Activated T-helper 1 cell treated with anti-CD3 and anti-CD28 coated beads, Interleukin-12 subunit alpha, Interleukin-12 subunit beta, Interleukin-2, Interleukin-4 antibody, amounts not matched to agents 30 ng/mL and 10 ng/mL and 1 ng/mL, durations not matched to agents 14 hours and 24 hours and 36 hours (primary cell): ENCODE measurements at regions not wholly inside any gene's neighbourhood (a gene's known extent, or its start where the extent isn't known, plus 50 kb on each side); places are given as distances from the start of the nearest gene placed in this dataset.

Experiments used
- DNase-seq: peaks from one replicate; pipeline ENCODE4 v3.0.0; 2021; ENCODE audit warnings: low spot score
- H3K27ac Mint-ChIP-seq: one replicate; pipeline ENCODE4 v1.8.0; 2021; ENCODE audit warnings: mild to moderate bottlenecking, mixed read lengths
- H3K27me3 Mint-ChIP-seq: one replicate; pipeline ENCODE4 v1.8.0; 2022; ENCODE audit warnings: mild to moderate bottlenecking, moderate library complexity, mixed read lengths; ENCODE audit not compliant: insufficient read depth
- H3K36me3 Mint-ChIP-seq: one replicate; pipeline ENCODE4 v1.8.0; 2021; ENCODE audit warnings: low read depth, mixed read lengths
- H3K4me1 Mint-ChIP-seq: one replicate; pipeline ENCODE4 v1.8.0; 2021; ENCODE audit warnings: low read depth, mixed read lengths
- H3K4me3 Mint-ChIP-seq: one replicate; pipeline ENCODE4 v1.8.0; 2021; ENCODE audit warnings: mild to moderate bottlenecking, moderate library complexity, mixed read lengths
- H3K9me3 Mint-ChIP-seq: one replicate; pipeline ENCODE4 v1.8.0; 2021; ENCODE audit warnings: mixed read lengths
- intact Hi-C: fragments of 100-400 bp; cut with micrococcal nuclease; formaldehyde crosslinking; loops from one replicate; pipeline ENCODE4 v1.15.1; 2024

DNA sequence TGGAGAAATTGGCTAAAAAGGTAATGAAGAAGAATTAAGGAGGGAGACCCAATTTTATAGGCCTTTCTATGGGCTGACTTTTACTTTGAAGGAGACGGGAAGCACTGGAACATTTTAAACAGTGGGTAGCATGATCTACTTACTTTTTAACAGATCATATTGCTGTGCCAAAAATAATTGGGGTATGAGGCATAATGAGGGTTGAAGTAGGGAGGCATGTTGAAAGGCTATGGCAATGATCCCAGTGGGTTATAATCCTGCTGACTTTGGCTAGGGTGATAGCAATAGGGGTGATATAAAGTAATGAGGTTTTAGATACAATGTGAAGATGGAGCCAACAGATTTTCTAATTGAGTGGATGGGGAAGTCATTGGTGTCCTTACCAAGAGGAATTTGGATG is 73.2 kb downstream of the GPR37 start:
- no peaks in the 10 kb centered on the region for H3K36me3 Mint-ChIP-seq
- no peaks in the 10 kb centered on the region for H3K27me3 Mint-ChIP-seq
- H3K9me3 Mint-ChIP-seq = no peaks in the 10 kb centered on the region
- no peak overlapping the region for H3K4me3 Mint-ChIP-seq
- intact Hi-C loops = no loop called here
- H3K4me1 Mint-ChIP-seq = no peaks in the 10 kb centered on the region
- no peak for DNase-seq
- H3K27ac Mint-ChIP-seq = no peak overlapping the region

- no peaks in the 10 kb centered on the region for H3K4me1 Mint-ChIP-seq
- H3K27ac Mint-ChIP-seq = no peak overlapping the region
Observed at GRCh38 chr7:124690840-124691239, 74.8 kb downstream of the GPR37 start.

GRCh38 chr7:124689931-124690330 is 75.7 kb downstream of the GPR37 start:
- H3K9me3 Mint-ChIP-seq = no peaks in the 10 kb centered on the region
- H3K4me1 Mint-ChIP-seq = no peaks in the 10 kb centered on the region
- no peak overlapping the region for H3K4me3 Mint-ChIP-seq
- intact Hi-C loops = no loop called here
- H3K27me3 Mint-ChIP-seq = no peaks in the 10 kb centered on the region
- no peaks in the 10 kb centered on the region for H3K36me3 Mint-ChIP-seq
- H3K27ac Mint-ChIP-seq = no peak overlapping the region
- DNase-seq = no peak

More at GRCh38 chr7:124690840-124691239, 74.8 kb downstream of the GPR37 start:
- H3K4me3 Mint-ChIP-seq = no peak overlapping the region
- no peaks in the 10 kb centered on the region for H3K36me3 Mint-ChIP-seq
- intact Hi-C loops = no loop called here
- no peaks in the 10 kb centered on the region for H3K27me3 Mint-ChIP-seq
- no peaks in the 10 kb centered on the region for H3K9me3 Mint-ChIP-seq
- no peak for DNase-seq

- no peak overlapping the region for H3K27ac Mint-ChIP-seq
- no peaks in the 10 kb centered on the region for H3K9me3 Mint-ChIP-seq
- H3K4me3 Mint-ChIP-seq = no peak overlapping the region
- H3K27me3 Mint-ChIP-seq = no peaks in the 10 kb centered on the region
- intact Hi-C loops = no loop called here
- H3K4me1 Mint-ChIP-seq = no peaks in the 10 kb centered on the region
- H3K36me3 Mint-ChIP-seq = no peaks in the 10 kb centered on the region
- no peak for DNase-seq
Observed at GRCh38 chr7:124689523-124689922, 76.1 kb downstream of the GPR37 start.

DNA sequence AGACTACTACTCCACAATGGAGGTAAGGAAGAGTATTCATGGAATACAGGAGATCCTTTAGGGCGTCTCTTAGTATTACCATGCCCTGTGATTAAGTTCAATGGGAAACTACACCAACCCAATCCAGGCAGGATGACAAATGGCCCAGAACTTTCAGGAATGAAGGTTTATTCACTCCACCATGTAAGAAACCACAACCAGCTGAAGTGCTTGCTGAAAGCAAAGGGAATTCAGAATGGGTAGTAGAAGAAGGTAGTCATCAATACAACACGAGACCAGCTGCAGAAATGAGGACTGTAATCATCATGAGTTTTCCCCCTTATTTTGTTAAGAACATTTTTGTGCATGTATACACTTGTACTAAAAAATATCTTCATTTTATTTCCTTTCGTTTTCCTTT is 76.6 kb downstream of the GPR37 start:
- Mint-ChIP-seq H3K27me3 (no peaks in the 10 kb centered on the region), H3K4me3 (no peak overlapping the region), H3K27ac (no peak overlapping the region), H3K4me1 (no peaks in the 10 kb centered on the region), H3K36me3 (no peaks in the 10 kb centered on the region), H3K9me3 (no peaks in the 10 kb centered on the region)
- intact Hi-C loops = no loop called here
- no peak for DNase-seq

DNA sequence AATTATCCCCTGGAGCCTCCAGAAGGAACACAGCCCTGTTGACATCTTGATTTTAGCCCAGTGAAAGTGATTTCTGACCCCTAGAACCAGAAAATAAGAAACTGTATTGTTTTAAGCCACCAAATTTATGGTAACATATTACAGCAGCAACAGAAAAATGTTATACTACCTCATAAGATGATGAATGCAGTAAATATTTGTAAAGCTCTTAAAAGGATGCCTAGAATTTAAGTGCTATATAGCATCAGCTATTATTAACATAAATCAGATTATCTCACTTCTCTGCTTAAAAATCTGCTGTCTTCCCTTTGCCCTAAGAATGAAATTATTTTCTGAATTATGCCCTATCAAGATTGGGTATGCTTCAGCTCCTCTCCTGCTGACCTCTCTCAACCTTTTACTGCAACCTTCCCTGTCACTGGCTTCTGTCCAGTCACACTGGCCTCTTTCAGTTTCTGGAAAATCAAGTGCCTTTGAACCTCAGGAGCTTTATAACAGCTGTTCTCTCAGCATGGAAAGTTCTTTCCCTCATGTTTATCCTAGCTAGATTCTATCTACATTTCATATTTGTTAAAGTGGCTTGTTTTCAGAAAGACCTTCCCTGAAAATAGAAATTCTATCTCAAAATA is 78.9 kb downstream of the GPR37 start:
- Mint-ChIP-seq H3K9me3 (no peaks in the 10 kb centered on the region), H3K27me3 (no peaks in the 10 kb centered on the region), H3K27ac (no peak overlapping the region), H3K4me1 (no peaks in the 10 kb centered on the region), H3K4me3 (no peak overlapping the region), H3K36me3 (no peaks in the 10 kb centered on the region)
- no peak for DNase-seq
- intact Hi-C loops = no loop called here

- no peak for DNase-seq
- no peaks in the 10 kb centered on the region for H3K9me3 Mint-ChIP-seq
- H3K27ac Mint-ChIP-seq = no peak overlapping the region
- no peak overlapping the region for H3K4me3 Mint-ChIP-seq
- no peaks in the 10 kb centered on the region for H3K36me3 Mint-ChIP-seq
- no peaks in the 10 kb centered on the region for H3K27me3 Mint-ChIP-seq
- H3K4me1 Mint-ChIP-seq = no peaks in the 10 kb centered on the region
- intact Hi-C loops = no loop called here
Observed at GRCh38 chr7:124681946-124682345, 83.6 kb downstream of the GPR37 start.

DNA sequence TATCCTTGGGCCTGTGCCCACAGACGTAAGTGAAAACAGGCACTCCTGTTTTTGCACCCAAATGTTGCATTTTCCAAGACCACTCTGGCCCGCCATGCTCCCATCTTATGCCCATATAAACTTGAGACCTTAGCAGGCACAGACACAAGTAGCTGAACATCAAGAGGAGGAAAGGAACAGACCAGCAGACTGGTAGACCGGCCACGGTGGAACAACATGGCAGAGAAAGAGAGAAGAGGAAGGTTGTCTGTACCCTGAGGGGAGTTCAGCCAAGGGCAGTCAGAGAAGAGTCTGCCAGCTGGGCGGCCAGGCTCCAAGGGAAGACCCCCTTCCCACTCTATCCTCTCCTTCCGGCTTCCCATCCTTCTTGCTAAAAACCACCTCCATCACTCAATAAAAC is 85.3 kb downstream of the GPR37 start:
- Mint-ChIP-seq H3K36me3 (no peaks in the 10 kb centered on the region), H3K9me3 (no peaks in the 10 kb centered on the region)

GRCh38 chr7:124679586-124680225 is 85.9 kb downstream of the GPR37 start:
- no peaks in the 10 kb centered on the region for H3K36me3 Mint-ChIP-seq
- no peaks in the 10 kb centered on the region for H3K4me1 Mint-ChIP-seq
- no peak overlapping the region for H3K4me3 Mint-ChIP-seq
- no peaks in the 10 kb centered on the region for H3K27me3 Mint-ChIP-seq
- H3K27ac Mint-ChIP-seq = no peak overlapping the region
- DNase-seq = no peak
- H3K9me3 Mint-ChIP-seq = no peaks in the 10 kb centered on the region
- intact Hi-C loops = no loop called here

More for the DNA sequence above, 85.3 kb downstream of the GPR37 start:
- DNase-seq = no peak
- H3K27me3 Mint-ChIP-seq = no peaks in the 10 kb centered on the region
- H3K4me1 Mint-ChIP-seq = no peaks in the 10 kb centered on the region
- no peak overlapping the region for H3K4me3 Mint-ChIP-seq
- intact Hi-C loops = no loop called here
- H3K27ac Mint-ChIP-seq = no peak overlapping the region

- Mint-ChIP-seq H3K4me1 (no peaks in the 10 kb centered on the region), H3K27ac (no peak overlapping the region), H3K9me3 (no peaks in the 10 kb centered on the region), H3K27me3 (no peaks in the 10 kb centered on the region), H3K36me3 (no peaks in the 10 kb centered on the region), H3K4me3 (no peak overlapping the region)
- no peak for DNase-seq
- intact Hi-C loops = no loop called here
Observed at GRCh38 chr7:124679146-124679545, 86.4 kb downstream of the GPR37 start.

DNA sequence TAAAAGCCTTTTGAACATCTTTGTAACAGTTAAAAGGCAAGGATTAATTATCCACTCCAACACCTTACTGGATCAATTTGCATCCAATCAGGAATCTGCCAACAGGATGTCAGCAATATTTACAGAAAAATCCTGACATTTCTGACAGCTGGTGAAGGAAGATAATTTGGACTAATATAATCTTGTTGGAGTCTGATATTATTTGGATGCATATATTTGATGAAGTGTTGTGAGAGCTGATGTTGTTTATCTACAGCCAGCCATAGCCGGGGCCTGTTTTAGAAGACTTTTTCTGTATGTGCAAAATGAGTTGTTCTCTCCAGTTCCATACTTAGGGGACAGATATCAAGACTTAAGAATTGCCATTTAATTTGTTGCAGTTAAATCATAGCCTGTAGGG is 91.1 kb downstream of the GPR37 start:
- intact Hi-C loops = no loop called here
- Mint-ChIP-seq H3K4me3 (no peak overlapping the region), H3K36me3 (no peaks in the 10 kb centered on the region), H3K27me3 (no peaks in the 10 kb centered on the region), H3K27ac (no peak overlapping the region), H3K9me3 (no peaks in the 10 kb centered on the region), H3K4me1 (no peaks in the 10 kb centered on the region)
- DNase-seq = no peak

GRCh38 chr7:124672011-124672410 is 93.6 kb downstream of the GPR37 start:
- Mint-ChIP-seq H3K4me1 (no peaks in the 10 kb centered on the region), H3K4me3 (no peak overlapping the region), H3K9me3 (no peaks in the 10 kb centered on the region), H3K36me3 (no peaks in the 10 kb centered on the region), H3K27me3 (no peaks in the 10 kb centered on the region), H3K27ac (no peak overlapping the region)
- DNase-seq = no peak
- intact Hi-C loops = no loop called here

DNA sequence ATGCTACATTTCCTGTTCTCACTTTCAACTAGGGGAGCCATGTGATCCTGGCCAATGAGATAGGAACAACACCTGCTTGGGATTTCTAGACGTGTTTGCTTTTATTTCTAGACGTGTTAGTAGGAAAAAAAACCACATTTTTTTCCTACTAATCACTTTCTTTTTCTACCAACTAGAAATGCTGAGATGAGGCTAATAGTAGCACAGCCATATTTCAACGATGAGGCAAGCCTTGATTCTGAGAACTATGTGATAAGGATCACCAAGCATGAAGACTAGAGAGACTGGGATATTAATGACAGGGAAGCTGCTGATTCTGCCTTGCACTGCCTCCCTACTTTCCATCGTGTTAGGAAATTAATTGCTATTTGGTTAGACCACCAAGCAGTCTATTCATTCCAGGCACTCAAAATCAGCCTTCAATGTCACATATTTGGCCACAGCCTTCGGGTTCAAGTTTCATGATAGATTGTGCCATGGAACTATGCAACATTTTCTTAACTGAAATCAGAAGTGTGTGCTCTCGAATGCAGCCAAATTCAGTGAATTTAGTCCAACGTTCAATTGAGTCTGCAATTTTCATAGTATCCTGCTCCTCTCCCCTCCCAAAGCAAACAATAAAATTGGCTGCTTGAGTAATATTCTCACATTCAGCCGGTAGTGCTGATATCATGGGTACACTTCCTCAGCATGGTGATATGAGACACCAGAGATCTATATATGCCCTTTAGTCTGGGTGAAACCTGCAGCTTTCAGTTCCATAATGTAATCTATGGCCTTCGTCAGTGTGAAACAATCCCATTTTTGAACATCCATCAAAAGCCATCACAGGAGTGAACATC is 98.1 kb downstream of the GPR37 start:
- H3K9me3 Mint-ChIP-seq = no peaks in the 10 kb centered on the region
- H3K27me3 Mint-ChIP-seq = no peaks in the 10 kb centered on the region
- intact Hi-C loops = no loop called here
- H3K4me1 Mint-ChIP-seq = no peaks in the 10 kb centered on the region
- H3K27ac Mint-ChIP-seq = no peak overlapping the region
- H3K36me3 Mint-ChIP-seq = no peaks in the 10 kb centered on the region
- H3K4me3 Mint-ChIP-seq = no peak overlapping the region
- no peak for DNase-seq
